SHP77 treated with DMSO at 0.1 percent for 48 hours (cell line): ENCODE measurements at regions not wholly inside any gene's neighbourhood (a gene's known extent, or its start where the extent isn't known, plus 50 kb on each side); places are given as distances from the start of the nearest gene placed in this dataset.

Source experiments
- DNase-seq: peaks from one replicate; lab custom pipeline; 2025; lab: John Stamatoyannopoulos, UW

- no peak for DNase-seq
These were observed 104.6 kb upstream of the TEX51 start for GRCh38 chr2:126793885-126794613.

DNA sequence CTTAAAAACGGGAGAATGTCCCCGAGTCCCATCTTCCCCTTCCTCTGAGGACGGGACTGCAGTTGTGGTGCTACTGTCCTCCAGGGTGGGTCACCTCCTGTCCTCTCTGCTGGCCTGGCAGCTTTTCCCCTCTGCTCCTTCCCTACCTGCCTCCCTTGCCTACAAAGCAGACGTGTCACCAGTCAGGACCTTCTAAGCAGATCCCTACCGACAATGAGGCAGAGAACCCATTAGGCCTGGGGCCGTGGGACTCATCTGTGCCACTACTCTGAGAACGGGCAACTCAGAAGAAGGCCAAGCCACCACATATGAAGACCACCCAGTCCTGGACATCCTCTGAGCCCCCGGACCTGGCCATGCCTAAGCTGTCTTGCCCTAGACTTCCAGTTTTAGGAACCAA, 103.0 kb upstream of the TEX51 start:
- DNase-seq, result no peak

- DNase-seq, result no peak
These were observed 101.6 kb upstream of the TEX51 start for GRCh38 chr2:126796931-126797621.

GRCh38 chr2:126797622-126798275, 100.9 kb upstream of the TEX51 start:
- DNase-seq, result no peak

DNA sequence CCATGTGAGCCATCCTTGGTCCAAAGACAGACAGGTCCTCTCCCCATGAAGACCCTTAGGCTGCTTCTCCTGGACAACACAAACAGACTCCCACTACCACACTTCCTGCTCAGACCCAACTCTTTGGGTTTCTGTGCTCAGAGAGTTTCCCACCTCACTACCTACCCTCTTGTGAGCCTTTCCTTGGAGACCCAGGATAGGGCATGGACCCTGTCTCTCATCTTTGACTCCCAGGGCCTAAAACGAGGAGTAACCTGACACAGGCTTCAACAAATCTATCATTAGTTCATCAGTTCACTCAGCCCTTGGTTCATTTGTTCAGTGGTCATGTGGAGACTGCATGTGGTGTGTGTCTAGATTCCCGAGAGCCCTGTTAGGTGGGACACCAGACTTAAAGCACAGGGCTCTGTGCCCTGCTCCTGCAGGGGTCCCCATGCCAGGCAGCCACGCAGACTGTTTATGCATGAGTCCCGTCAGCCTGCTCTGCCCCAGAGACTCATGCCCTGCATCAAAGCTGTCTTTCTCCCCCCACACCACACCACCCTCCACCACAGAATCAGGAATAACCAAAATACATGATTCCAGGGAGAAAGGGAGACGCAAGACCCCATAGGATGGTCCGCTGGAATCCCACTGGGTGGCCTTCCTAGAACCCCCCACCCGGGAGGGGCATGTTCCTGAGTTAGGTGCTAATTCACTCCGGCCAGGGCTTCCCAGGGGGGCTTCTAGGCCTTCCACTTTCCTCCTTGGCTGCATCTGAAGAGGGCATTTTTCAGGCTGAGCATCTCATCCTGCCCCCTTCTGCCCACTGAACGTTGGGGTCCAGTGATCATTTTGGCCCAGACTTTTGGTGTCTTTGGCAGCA, 100.2 kb upstream of the TEX51 start:
- no peak for DNase-seq

GRCh38 chr2:126799301-126799700, 99.4 kb upstream of the TEX51 start:
- DNase-seq, result no peak

- no peak for DNase-seq
These were observed 97.2 kb upstream of the TEX51 start for GRCh38 chr2:126801473-126801872.

GRCh38 chr2:126802316-126802715, 96.4 kb upstream of the TEX51 start:
- DNase-seq, result no peak

DNA sequence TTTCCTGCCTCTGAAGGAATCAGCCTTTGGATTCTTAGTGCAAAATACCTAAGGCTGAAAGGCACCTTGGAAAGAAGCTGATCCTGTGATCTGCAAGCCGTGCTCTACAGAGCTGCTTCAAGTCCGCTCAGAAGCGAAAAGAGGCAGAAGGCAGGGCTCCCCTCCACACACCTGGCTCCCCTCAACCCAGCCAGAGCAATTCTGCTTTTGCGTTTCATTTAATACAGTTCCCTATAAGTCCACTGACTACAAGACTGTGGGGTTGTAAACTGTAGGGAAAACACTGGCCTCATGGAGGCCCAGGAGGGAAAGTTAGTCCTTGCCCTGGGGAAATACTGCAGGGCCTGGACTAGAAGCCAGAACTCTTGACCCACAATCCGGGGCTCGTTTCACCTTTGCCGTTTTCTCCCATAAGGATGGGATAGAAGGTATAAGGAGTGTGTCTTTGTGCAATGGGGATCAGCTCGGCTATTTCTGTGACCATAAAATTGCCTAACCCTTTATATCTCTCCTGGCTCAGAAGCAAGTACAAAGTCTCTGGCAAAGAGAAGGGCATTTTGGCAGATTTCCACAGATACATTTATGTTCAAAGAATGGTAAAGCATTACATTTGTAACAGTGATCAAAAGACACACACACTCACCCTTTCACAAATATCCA, 95.8 kb upstream of the TEX51 start:
- no peak for DNase-seq

DNA sequence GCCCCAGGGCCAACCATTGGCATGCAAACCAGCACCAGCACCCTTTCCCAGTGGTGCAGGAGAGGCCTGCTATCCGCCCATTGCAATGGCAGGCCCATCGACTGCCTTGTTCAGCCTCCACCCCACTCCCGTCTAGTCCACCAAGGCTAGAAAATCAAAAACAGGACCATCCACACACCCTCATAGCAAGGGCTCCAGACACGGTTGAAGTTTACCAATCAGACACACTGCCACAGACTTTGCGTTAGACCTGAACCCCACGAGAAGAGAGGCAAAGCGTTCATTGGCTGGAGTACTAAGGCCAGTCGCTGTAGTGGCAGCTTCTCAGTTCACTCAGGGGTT, 95.3 kb upstream of the TEX51 start:
- DNase-seq, result no peak

DNA sequence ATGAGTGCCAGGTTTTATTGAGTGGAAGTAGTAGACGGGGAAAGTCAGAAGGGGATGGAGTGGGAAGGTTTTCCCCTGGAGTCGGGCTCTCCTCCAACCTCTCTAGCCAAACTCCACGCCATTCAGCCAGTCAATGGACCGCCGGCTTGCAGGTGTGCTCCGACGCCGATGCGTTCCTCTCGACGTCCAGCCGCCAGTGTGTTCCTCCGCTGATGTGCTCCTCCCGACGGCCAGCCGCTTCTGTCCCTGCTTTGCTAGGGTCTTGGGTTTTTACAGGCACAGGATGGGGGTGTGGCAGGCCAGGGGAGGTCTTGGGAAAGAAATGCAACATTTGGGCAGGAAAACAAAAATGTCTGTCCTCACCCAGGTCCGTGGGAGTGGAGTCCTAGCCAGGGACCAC, 94.3 kb upstream of the TEX51 start:
- DNase-seq, result no peak

GRCh38 chr2:126808929-126809328, 89.8 kb upstream of the TEX51 start:
- no peak for DNase-seq

- DNase-seq, result no peak
These were observed 89.3 kb upstream of the TEX51 start for GRCh38 chr2:126809340-126809739.

GRCh38 chr2:126810001-126810400, 88.7 kb upstream of the TEX51 start:
- DNase-seq, result no peak

- DNase-seq, result no peak
These were observed 87.6 kb upstream of the TEX51 start for GRCh38 chr2:126811101-126811500.

GRCh38 chr2:126817172-126817571, 81.5 kb upstream of the TEX51 start:
- DNase-seq, result no peak

DNA sequence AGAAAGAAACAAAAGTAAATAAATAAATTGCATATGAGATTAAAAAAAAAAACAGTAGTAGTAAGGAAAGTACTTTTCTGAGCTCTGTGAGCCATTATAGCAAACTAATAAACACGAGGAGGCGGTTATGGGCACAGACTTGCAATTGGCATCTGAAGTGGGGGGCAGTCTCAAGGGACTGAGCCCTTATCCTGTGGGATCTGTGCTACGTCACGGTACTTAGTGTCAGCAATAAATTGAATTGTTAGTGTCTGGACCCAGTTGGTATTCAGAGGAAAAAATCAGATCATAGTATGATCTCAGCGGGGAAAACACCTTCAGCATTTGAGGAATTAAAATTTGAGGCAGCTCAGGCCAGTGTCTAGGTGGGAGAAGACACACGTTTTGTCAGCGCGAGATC, 76.6 kb upstream of the TEX51 start:
- no peak for DNase-seq

DNA sequence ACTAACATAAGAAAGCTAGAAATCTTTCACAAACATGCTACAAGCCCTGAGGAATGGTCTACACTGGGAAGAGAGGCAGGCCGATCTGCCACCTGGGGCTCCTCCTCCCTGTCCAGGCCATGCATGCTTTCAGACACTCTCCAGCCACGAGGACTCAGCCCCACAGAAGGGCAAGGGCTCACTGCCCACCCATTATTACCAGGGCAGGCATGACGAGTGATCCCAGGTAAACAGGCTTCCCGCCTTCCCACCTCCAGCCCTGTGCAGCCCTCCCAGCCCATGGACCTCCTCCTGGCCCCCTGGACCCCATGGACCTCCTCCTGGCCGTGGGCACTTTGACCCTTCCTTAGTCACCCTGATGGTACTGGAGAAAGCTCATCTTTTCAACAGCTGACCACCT, 75.8 kb upstream of the TEX51 start:
- no peak for DNase-seq

DNA sequence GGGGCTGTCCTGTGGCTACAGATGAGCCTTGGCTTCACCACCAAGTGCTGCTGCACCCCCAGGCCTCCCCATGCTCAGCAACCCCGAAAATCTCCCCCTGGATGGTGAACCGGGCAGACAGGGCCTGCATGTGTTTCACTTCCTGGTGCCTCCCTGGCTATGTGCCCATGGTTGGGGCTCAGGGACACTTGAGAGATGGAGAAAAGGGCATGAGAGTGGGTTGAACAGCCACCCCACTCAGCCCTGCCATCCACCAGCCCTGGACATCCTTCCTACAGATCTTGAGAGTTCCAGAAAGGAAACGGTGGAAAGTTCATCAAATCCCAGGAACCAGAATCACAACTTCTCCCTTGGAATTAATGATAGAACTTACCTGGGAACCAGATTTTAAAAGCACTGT, 74.7 kb upstream of the TEX51 start:
- no peak for DNase-seq

GRCh38 chr2:126824663-126825062, 74.0 kb upstream of the TEX51 start:
- no peak for DNase-seq

DNA sequence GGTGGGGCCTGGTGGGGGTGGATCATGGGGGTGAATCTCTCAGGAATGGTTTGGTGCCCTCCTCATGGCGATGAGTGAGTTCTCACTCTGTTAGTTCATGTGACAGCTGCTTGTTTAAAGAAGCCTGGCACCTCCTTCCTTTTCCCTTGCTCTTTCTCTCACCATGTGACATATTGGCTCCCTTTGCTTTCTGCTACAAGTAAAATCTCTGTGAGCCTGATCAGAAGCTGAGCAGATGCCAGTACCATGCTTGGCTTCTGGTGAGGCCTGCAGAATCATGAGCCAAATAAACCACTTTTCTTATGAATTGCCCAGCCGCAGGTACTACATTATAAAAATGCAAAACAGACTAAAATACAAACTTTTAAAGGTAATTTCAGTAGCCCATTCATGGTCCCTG, 73.4 kb upstream of the TEX51 start:
- no peak for DNase-seq

- DNase-seq, result no peak
These were observed 72.2 kb upstream of the TEX51 start for GRCh38 chr2:126826491-126826890.
